AG04449 (cell line): ENCODE measurements at regions not wholly inside any gene's neighbourhood (a gene's known extent, or its start where the extent isn't known, plus 50 kb on each side); places are given as distances from the start of the nearest gene placed in this dataset.

ENCODE experiments used
- CTCF ChIA-PET: fragments of 350-600 bp; formaldehyde crosslinking; extraction: SDS; loops from one replicate; lab custom pipeline; 2021; ENCODE audit warnings: antibody characterized with exemption; lab: Yijun Ruan, JAX
- POLR2A ChIA-PET: fragments of 400-600, 350-600 bp; formaldehyde crosslinking; extraction: SDS; loops from one replicate; lab custom pipeline; 2020; ENCODE audit warnings: antibody characterized with exemption, inconsistent platforms; lab: Yijun Ruan, JAX
- DNase-seq: peaks from one replicate; pipeline ENCODE4 v3.0.0-alpha.2; 2010; ENCODE audit warnings: low read depth, low spot score
- H3K4me3 ChIP-seq: 2 replicates; pipeline ENCODE4 v1.5.1; 2011; ENCODE audit warnings: low read depth, mild to moderate bottlenecking, control low read depth, low read length
- TF ChIP-seq, protein P1 (sequence below): IDR thresholded peaks from one replicate; pipeline ENCODE4 v1.5.1; 2011; ENCODE audit warnings: mild to moderate bottlenecking, moderate library complexity, low read length, control low read depth, inconsistent platforms; ENCODE audit not compliant: insufficient read depth; ENCODE audit errors: missing control alignments

DNA sequence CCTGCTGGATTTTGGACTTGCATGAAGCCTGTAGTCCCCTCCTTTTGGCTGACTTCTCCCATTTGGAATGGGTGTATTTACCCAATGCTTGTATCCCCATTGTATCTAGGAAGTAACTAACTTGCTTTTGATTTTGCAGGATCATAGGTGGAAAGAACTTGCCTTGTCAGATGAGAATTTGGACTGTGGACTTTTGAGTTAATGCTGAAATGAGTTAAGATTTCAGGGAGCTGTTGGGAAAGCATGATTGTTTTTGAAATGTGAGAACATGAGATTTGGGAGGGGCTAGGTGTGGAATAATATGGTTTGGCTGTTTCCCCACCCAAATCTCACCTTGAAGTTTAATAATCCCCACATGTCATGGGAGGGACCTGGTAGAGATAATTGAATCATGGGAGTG lies 189.6 kb upstream of the CDKN2B start:
- H3K4me3 ChIP-seq, result no peak overlapping the region
- ChIA-PET POLR2A (no interaction called here), CTCF (no interaction called here)
- no peak for DNase-seq
- TF ChIP-seq, protein P1, sequence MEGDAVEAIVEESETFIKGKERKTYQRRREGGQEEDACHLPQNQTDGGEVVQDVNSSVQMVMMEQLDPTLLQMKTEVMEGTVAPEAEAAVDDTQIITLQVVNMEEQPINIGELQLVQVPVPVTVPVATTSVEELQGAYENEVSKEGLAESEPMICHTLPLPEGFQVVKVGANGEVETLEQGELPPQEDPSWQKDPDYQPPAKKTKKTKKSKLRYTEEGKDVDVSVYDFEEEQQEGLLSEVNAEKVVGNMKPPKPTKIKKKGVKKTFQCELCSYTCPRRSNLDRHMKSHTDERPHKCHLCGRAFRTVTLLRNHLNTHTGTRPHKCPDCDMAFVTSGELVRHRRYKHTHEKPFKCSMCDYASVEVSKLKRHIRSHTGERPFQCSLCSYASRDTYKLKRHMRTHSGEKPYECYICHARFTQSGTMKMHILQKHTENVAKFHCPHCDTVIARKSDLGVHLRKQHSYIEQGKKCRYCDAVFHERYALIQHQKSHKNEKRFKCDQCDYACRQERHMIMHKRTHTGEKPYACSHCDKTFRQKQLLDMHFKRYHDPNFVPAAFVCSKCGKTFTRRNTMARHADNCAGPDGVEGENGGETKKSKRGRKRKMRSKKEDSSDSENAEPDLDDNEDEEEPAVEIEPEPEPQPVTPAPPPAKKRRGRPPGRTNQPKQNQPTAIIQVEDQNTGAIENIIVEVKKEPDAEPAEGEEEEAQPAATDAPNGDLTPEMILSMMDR, result no peak

GRCh38 chr9:22201256-22201655 lies 192.2 kb upstream of the CDKN2B start:
- DNase-seq, result no peak
- H3K4me3 ChIP-seq, result no peak overlapping the region
- TF ChIP-seq, protein P1, result no peak
- POLR2A ChIA-PET, result no interaction called here
- CTCF ChIA-PET, result no interaction called here

DNA sequence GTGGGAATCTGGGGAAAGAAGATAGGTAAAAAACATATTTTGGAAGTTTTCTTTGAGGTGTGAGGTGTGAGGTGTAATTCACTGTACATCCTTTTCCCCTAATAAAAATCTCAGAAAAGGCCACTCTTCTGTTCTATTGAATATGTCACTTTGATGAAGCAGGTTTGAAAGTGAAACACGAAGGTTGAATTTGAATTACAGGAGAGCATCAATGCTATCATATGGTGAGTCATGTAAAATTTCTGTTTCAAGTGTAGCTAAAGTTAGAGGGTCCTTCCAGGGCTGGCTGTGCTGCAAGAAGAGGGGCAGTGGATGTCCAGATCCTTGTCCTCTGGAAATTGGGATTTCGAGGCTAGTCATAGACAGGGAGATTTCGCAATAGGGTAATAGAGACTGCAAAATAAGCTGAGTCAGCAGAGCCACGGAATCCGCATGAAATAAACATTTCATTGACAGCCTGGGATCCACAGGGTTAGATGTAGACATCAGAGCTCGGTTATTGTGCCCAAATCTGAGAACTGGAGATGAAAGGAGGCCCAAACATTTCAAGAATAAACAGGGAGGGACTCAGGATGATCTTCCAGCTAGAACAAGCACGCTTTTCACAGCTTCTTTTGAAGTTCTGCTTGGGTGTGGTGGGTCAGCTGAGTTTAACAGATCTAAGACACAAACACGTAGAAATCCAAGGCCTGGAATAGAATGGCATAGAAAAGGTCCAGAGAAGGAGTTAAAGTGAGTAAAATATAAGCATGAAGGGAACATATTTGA lies 194.4 kb upstream of the CDKN2B start:
- POLR2A ChIA-PET, result no interaction called here
- no peak for DNase-seq
- no peak overlapping the region for H3K4me3 ChIP-seq
- CTCF ChIA-PET, result interaction anchor here (2.0 kb wide), 1 partner anchor 195 kb away, joined by 5 read pairs; no protein-coding TSS in a partner anchor
- TF ChIP-seq, protein P1, result no peak

- TF ChIP-seq, protein P1, result no peak
- no peak for DNase-seq
- no peak overlapping the region for H3K4me3 ChIP-seq
- ChIA-PET CTCF (interaction anchor here (1.1 kb wide), 1 partner anchor 196 kb away, joined by 5 read pairs; the partner anchor contains the start of gene CDKN2B), POLR2A (no interaction called here)
Observed at GRCh38 chr9:22204240-22204639, 195.1 kb upstream of the CDKN2B start.

DNA sequence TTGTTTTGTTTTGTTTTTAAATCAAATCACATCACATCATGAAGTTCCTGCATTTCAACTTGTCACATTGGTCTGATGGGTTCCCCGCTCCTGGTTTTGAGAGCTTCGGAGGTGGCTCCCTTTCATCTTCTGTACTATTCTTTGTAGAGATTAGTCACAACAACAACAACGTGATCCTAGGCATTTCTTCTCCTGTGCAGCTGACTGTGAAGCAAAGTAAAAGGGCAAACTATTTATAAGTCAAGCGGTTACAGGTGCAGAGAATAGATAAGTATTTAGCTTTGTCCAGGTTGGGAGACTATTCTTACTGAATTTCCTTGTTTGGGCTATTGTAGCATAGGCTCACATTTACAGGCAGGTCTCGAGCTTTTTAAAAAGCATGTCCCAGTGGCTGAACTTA lies 197.7 kb upstream of the CDKN2B start:
- POLR2A ChIA-PET, result no interaction called here
- DNase-seq, result no peak
- CTCF ChIA-PET, result interaction anchor here (1.0 to 1.4 kb wide), 3 partner anchors 199 to 395 kb away, joined by 3 to 5 read pairs (median 4); no protein-coding TSS in a partner anchor
- TF ChIP-seq, protein P1, result no peak
- H3K4me3 ChIP-seq, result no peak overlapping the region

DNA sequence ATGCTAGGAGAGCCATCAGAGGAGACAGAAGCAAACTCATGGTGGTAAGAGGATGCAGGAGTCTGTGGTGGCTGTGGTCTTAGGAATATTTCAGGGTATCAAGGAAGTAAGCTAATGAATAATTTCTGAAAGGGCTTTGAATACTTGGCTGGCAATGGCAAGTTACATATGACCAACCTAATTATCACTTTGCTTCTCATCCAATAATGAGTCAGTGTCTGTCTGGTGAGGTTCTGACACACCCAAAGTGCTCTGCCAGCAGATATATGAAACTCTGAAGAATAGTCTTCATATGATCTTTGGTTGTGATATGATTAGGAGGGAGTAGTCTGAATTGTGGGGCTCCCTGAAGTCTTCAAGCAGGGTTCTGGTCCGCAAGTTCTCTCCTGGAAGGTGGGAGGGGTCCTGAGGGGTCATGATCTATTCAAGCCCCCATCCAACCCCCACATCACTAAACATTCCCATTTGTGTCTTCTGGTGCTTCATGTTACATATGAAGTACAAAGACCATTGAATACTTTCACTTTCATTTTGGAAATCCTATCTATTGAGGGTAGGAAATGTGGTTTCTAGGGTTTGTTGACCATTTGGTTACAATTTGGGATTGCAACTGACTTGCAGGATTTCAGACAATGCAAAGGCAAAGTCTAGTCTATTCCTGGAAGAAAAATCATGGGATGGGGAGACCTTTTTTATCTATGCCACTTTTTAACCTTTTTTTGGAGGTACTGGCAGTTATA lies 199.9 kb upstream of the CDKN2B start:
- no peak for DNase-seq
- TF ChIP-seq, protein P1, result no peak
- CTCF ChIA-PET, result interaction anchor here (1.6 kb wide), 1 partner anchor 201 kb away, joined by 5 read pairs; no protein-coding TSS in a partner anchor
- no peak overlapping the region for H3K4me3 ChIP-seq
- POLR2A ChIA-PET, result interaction anchor here (0.6 kb wide), 1 partner anchor 124 kb away, joined by 5 read pairs; no protein-coding TSS in a partner anchor
